GM21367 (cell line): ENCODE measurements at regions not wholly inside any gene's neighbourhood (a gene's known extent, or its start where the extent isn't known, plus 50 kb on each side); places are given as distances from the start of the nearest gene placed in this dataset.

ENCODE experiments used
- ATAC-seq: cut with Tn5 transposase; IDR thresholded peaks from one replicate; pipeline ENCODE4 v1.9.1; 2021; ENCODE audit not compliant: unreplicated experiment

- no peak for ATAC-seq
These were observed 474.9 kb upstream of the SOX5 start for GRCh38 chr12:24424376-24424775.

- ATAC-seq, result no peak
These were observed 474.1 kb upstream of the SOX5 start for GRCh38 chr12:24423611-24424010.

GRCh38 chr12:24421759-24422158 is 472.3 kb upstream of the SOX5 start:
- ATAC-seq, result no peak

GRCh38 chr12:24418157-24418556 is 468.7 kb upstream of the SOX5 start:
- ATAC-seq, result no peak

- no peak for ATAC-seq
These were observed 467.1 kb upstream of the SOX5 start for GRCh38 chr12:24416423-24417109.

GRCh38 chr12:24415934-24416333 is 466.5 kb upstream of the SOX5 start:
- ATAC-seq, result no peak

- no peak for ATAC-seq
These were observed 465.0 kb upstream of the SOX5 start for GRCh38 chr12:24414480-24414879.

- no peak for ATAC-seq
These were observed 462.5 kb upstream of the SOX5 start for GRCh38 chr12:24411948-24412347.

- no peak for ATAC-seq
These were observed 460.4 kb upstream of the SOX5 start for GRCh38 chr12:24409868-24410267.

GRCh38 chr12:24408305-24408704 is 458.8 kb upstream of the SOX5 start:
- no peak for ATAC-seq

GRCh38 chr12:24407884-24408283 is 458.4 kb upstream of the SOX5 start:
- ATAC-seq, result no peak

GRCh38 chr12:24404086-24404815 is 454.8 kb upstream of the SOX5 start:
- no peak for ATAC-seq

- ATAC-seq, result no peak
These were observed 451.1 kb upstream of the SOX5 start for GRCh38 chr12:24400533-24400932.

- ATAC-seq, result no peak
These were observed 449.1 kb upstream of the SOX5 start for GRCh38 chr12:24398605-24399004.

GRCh38 chr12:24396224-24396623 is 446.8 kb upstream of the SOX5 start:
- no peak for ATAC-seq

GRCh38 chr12:24394246-24394645 is 444.8 kb upstream of the SOX5 start:
- no peak for ATAC-seq

GRCh38 chr12:24393071-24393470 is 443.6 kb upstream of the SOX5 start:
- no peak for ATAC-seq

- no peak for ATAC-seq
These were observed 439.9 kb upstream of the SOX5 start for GRCh38 chr12:24389394-24389793.

- no peak for ATAC-seq
These were observed 437.9 kb upstream of the SOX5 start for GRCh38 chr12:24387381-24387780.

GRCh38 chr12:24386836-24387235 is 437.4 kb upstream of the SOX5 start:
- ATAC-seq, result no peak

GRCh38 chr12:24381790-24382189 is 432.3 kb upstream of the SOX5 start:
- ATAC-seq, result no peak

GRCh38 chr12:24379861-24380521 is 430.5 kb upstream of the SOX5 start:
- ATAC-seq, result no peak
